ENCODE measurements at regions not wholly inside any gene's neighbourhood (a gene's known extent, or its start where the extent isn't known, plus 50 kb on each side); places are given as distances from the start of the nearest gene placed in this dataset.
A peak's percentile ranks its signal among the peaks of the same experiment; 100 is the strongest.

DNA sequence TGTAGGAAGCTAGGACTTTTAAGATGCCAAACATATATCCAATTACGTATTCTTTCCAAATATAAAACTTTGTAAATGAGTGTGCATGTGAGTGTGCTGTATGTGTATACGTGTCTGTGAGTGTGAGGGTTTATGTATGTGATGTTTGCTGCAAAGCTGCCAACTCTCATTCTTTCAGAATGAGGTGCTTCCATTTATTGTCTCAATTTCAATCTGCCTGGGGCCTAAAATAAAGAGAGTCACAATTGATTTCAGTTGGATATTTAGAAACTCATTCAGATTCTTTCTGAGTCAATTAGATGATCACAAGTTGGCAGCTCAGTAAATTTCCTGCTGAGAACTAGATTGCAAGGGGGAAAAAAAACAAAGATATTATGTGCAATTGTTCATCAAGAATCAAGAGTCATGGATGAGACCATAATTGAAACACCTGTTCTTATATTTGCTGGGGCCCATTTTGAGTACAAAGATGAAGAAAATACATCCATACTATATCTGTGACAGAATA, 621.2 kb upstream of the ACVR2A start:
- H3K27me3 ChIP-seq (replicated peaks; ENCODE audit: insufficient read depth, low read depth, low read length, poor library complexity) = no peaks in the 10 kb centered on the region
- H3K4me1 ChIP-seq (ENCODE audit: insufficient read depth, low read length, poor library complexity, severe bottlenecking) = peaks cover 3% of the 10 kb centered on the region
- peak; percentile 7 for DNase-seq (ENCODE audit: low spot score)
- ChIA-PET CTCF (no interaction called here), POLR2A (ENCODE audit: low non-redundant PET) (no interaction called here)
- no peak overlapping the region for H3K4me3 ChIP-seq (ENCODE audit: low read depth, low read length, poor library complexity, severe bottlenecking)
- intact Hi-C loops (cut with micrococcal nuclease; ENCODE audit: unreplicated experiment) = no loop called here
- H3K9me3 ChIP-seq (ENCODE audit: low read depth, low read length, poor library complexity, severe bottlenecking) = no peaks in the 10 kb centered on the region
- no peak overlapping the region for H3K27ac ChIP-seq (ENCODE audit: low read depth, low read length, poor library complexity, severe bottlenecking)
- TF ChIP-seq EZH2 (IDR thresholded peaks at IDR 0.05; ENCODE audit: borderline replicate concordance, low read depth, low read length, poor library complexity, severe bottlenecking) = no peak
- TF ChIP-seq, protein P1, sequence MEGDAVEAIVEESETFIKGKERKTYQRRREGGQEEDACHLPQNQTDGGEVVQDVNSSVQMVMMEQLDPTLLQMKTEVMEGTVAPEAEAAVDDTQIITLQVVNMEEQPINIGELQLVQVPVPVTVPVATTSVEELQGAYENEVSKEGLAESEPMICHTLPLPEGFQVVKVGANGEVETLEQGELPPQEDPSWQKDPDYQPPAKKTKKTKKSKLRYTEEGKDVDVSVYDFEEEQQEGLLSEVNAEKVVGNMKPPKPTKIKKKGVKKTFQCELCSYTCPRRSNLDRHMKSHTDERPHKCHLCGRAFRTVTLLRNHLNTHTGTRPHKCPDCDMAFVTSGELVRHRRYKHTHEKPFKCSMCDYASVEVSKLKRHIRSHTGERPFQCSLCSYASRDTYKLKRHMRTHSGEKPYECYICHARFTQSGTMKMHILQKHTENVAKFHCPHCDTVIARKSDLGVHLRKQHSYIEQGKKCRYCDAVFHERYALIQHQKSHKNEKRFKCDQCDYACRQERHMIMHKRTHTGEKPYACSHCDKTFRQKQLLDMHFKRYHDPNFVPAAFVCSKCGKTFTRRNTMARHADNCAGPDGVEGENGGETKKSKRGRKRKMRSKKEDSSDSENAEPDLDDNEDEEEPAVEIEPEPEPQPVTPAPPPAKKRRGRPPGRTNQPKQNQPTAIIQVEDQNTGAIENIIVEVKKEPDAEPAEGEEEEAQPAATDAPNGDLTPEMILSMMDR (conservative IDR thresholded peaks at IDR 0.05; ENCODE audit: low read depth, low read length) = no peak
- no TSS peak for BruUV-seq (replicated peaks)
- H3K36me3 ChIP-seq (ENCODE audit: insufficient read depth, low read length, poor library complexity, severe bottlenecking) = no peaks in the 10 kb centered on the region

DNA sequence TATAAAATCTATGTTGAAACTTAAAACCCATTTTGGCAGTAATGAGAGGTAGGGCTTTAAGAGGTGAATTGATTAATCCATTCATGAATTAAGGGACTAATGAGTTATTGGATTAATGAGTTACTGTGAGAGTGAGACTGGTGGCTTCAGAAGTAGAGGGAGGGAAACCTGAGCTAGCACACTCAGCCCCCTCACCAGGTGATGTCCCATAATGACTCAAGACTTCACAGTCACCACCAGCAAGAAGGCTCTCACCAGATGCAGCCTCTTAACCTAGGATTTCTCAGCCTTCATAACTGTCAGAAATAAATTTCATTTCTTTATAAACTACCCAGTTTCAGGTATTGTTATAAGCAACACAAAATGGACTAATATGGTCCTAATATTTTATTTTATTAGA, 621.7 kb upstream of the ACVR2A start:
- Histone ChIP-seq H3K4me1 (ENCODE audit: insufficient read depth, low read length, poor library complexity, severe bottlenecking) (peaks cover 3% of the 10 kb centered on the region), H3K27ac (ENCODE audit: low read depth, low read length, poor library complexity, severe bottlenecking) (no peak overlapping the region), H3K4me3 (ENCODE audit: low read depth, low read length, poor library complexity, severe bottlenecking) (no peak overlapping the region), H3K9me3 (ENCODE audit: low read depth, low read length, poor library complexity, severe bottlenecking) (no peaks in the 10 kb centered on the region), H3K36me3 (ENCODE audit: insufficient read depth, low read length, poor library complexity, severe bottlenecking) (no peaks in the 10 kb centered on the region), H3K27me3 (replicated peaks; ENCODE audit: insufficient read depth, low read depth, low read length, poor library complexity) (no peaks in the 10 kb centered on the region)
- no peak for DNase-seq (ENCODE audit: low spot score)
- CTCF ChIA-PET = no interaction called here
- POLR2A ChIA-PET (ENCODE audit: low non-redundant PET) = no interaction called here
- no peak for TF ChIP-seq EZH2 (IDR thresholded peaks at IDR 0.05; ENCODE audit: borderline replicate concordance, low read depth, low read length, poor library complexity, severe bottlenecking)
- TF ChIP-seq, protein P1 (conservative IDR thresholded peaks at IDR 0.05; ENCODE audit: low read depth, low read length) = no peak
- BruUV-seq (replicated peaks) = no TSS peak
- intact Hi-C loops (cut with micrococcal nuclease; ENCODE audit: unreplicated experiment) = no loop called here

DNA sequence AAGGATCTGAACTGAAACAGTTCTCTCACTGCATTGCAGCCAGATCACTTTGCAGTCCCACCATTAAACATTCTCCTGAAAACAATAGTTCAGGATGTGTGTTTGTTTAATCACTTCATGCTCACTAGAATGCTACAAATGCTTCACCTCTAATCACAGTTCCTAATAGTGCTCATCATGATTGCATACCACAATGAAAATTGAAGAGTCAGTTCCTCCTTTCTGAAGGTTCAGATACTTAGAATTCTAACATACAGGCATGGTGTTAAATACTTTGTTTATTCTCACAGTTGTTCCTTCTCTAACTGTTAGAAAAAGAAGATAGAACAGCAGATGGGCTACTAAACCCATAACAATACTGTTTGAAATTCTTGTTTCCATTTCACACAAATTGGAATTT, 622.3 kb upstream of the ACVR2A start:
- CTCF ChIA-PET = no interaction called here
- no peak for DNase-seq (ENCODE audit: low spot score)
- Histone ChIP-seq H3K36me3 (ENCODE audit: insufficient read depth, low read length, poor library complexity, severe bottlenecking) (no peaks in the 10 kb centered on the region), H3K4me1 (ENCODE audit: insufficient read depth, low read length, poor library complexity, severe bottlenecking) (peaks cover 3% of the 10 kb centered on the region), H3K27me3 (replicated peaks; ENCODE audit: insufficient read depth, low read depth, low read length, poor library complexity) (no peaks in the 10 kb centered on the region), H3K27ac (ENCODE audit: low read depth, low read length, poor library complexity, severe bottlenecking) (no peak overlapping the region), H3K9me3 (ENCODE audit: low read depth, low read length, poor library complexity, severe bottlenecking) (no peaks in the 10 kb centered on the region), H3K4me3 (ENCODE audit: low read depth, low read length, poor library complexity, severe bottlenecking) (no peak overlapping the region)
- TF ChIP-seq EZH2 (IDR thresholded peaks at IDR 0.05; ENCODE audit: borderline replicate concordance, low read depth, low read length, poor library complexity, severe bottlenecking) = no peak
- TF ChIP-seq, protein P1 (conservative IDR thresholded peaks at IDR 0.05; ENCODE audit: low read depth, low read length) = no peak
- BruUV-seq (replicated peaks) = no TSS peak
- intact Hi-C loops (cut with micrococcal nuclease; ENCODE audit: unreplicated experiment) = no loop called here
- POLR2A ChIA-PET (ENCODE audit: low non-redundant PET) = no interaction called here
